ENCODE measurements at regions not wholly inside any gene's neighbourhood (a gene's known extent, or its start where the extent isn't known, plus 50 kb on each side); places are given as distances from the start of the nearest gene placed in this dataset.
"Not testable (repeated sequence)": the region's sequence is repeated elsewhere in the genome, so short reads cannot be mapped to it uniquely, and the experiment has no call there.

DNA sequence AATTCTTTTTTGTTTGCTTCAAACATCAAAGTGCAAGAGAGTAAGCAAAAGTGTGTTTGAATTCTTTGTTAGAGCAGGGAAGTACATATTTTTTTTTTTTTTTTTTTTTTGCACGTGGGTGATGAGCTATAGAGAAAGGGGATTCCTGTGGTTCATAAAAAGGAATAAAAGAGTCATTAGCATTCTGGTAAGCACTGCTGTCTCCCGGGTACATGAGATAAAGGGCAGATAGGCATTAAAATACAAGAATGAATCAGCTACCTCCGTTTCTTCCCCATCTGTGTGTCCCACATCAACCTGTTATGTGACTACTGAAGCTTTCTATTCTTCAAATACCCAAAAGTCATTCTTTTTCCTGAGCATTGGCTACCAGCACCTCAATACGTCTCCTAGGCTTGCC is 102.4 kb upstream of the SEMA3D start:
- no peak for ATAC-seq

DNA sequence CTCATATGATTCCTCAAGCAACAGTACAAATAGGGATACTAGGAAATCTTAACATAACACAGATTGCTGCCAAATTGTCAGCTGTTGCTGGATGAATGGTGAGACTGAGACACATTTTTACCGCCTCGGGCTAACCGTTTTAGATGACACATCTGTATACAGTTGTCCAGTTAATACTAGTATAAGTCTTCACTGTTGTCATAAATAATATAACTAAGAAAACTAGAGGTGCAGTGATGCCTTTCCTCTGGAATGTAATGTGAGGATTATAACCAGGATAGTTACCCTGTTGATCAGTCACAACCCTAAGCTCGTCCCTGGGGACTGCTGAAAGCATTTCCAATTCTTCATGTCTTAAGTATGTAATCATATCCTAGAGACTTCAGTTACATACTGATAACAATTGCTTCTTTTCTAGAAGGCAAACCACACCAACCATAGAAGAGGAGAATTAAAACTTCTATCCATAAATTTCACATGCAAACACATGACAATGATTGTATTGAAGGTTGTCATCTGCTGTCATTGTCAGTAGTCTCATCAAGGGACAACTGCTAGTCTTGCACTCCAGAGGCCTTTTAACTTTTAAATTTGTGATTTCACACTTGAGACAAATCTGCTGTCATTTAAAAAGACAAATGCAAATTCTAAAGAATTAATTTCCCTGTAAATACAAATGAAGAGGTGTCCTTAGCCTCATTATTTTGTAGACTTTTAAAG is 100.4 kb upstream of the SEMA3D start:
- ATAC-seq, result no peak

DNA sequence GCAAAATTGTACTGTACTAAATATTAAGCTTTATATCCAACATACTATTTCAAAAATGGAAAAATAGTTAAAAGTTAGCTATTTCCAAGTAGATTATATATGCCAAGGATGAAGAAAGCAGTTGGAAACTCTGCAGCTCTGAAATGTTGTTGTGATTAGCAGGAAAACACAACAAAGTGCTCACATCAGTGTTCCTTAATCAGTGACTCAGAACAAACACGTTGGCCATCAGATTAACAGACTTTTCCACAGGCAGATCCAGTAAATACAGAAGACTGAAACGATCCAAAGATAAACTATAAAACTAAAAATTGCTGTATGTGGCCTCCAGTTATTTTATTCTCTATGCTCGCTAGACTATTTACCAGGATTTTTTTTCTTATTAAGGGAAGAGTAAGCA is 99.6 kb upstream of the SEMA3D start:
- no peak for ATAC-seq

GRCh38 chr7:85285527-85285926 is 98.7 kb upstream of the SEMA3D start:
- ATAC-seq, result no peak

DNA sequence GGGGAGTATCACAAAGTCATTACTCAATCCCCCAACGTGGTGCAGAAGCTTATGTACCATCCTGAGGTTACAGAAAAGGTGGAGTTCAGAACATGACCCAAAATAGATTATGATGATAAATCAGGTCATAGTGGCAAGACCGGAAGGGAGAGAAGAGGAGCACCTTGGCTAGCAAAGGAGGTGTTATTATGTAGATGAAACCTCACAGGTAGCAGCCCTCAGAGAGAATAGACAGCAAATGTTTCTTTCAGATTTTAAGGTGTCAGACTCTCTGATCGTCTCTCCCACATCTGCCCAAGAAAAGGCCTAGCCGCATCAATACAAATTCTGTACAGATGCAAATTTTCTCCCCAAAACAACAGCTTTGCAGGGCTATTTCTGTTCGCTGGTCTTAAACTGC is 88.3 kb upstream of the SEMA3D start:
- no peak for ATAC-seq

GRCh38 chr7:85274454-85274853 is 87.6 kb upstream of the SEMA3D start:
- no peak for ATAC-seq

- ATAC-seq, result no peak
These were observed 76.0 kb upstream of the SEMA3D start for GRCh38 chr7:85262891-85263290.

DNA sequence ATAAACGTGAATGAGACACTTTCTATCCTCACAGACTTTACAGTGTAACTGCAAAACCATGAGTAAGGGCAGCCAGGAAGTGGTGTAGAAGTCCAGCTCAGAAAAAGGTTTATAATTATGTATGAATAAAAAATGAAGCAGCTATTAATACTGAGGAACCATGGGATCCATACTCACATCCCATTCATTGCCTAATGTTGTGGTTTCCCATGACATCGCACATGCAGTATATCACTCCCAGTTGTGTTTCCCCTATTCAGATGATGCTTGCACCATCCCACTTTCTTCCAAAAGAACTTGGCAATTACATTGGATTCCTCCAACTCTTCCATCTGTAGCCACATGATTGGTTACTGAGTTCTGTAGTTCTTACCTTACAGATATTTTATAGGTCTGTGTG is 74.5 kb upstream of the SEMA3D start:
- ATAC-seq, result no peak

GRCh38 chr7:85249787-85250186 is 62.9 kb upstream of the SEMA3D start:
- not testable (repeated sequence) for ATAC-seq

DNA sequence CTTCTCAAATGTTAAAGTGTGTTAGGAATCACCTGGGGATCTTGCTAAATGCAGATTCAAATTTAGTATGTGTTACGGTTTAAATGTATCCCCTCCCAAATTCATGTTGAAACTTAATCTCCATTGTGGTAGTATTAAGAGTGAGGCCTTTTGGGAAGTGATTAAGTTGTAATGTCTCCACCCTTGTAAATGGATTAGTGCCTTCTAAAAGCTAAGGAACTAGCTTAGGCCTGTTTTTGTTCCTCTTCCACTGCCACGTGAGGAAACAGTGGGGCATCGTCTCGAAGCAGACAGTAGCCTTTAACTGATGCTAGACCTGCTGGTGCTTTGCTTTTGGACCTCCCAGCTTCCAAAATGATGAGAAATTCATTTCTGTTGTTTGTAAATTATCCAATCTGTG is 52.3 kb upstream of the SEMA3D start:
- no peak for ATAC-seq

- ATAC-seq, result no peak
These were observed 50.9 kb upstream of the SEMA3D start for GRCh38 chr7:85237721-85238120.

Data from esophagus mucosa (tissue), 1 donor.